ENCODE measurements at regions not wholly inside any gene's neighbourhood (a gene's known extent, or its start where the extent isn't known, plus 50 kb on each side); places are given as distances from the start of the nearest gene placed in this dataset.

DNA sequence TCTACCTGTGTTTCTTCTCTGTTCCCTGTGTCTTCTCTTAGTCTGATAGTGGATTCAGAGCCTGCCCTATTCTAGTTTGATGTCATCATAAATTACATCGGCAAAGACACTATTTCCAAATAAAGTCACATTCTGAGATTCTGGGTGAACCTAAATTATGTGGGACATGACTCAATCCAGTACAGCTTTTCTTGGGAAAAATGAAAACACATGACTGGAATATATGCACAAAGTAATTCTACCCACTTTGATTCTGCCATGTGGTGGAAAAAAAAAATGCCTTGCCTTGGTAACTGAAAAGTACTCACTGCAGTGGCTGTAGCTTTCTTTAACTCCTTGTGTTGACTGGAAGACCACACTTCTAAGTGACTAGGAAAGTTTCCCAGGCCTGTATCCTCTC, 73.7 kb downstream of the LRATD1 start:
- TF ChIP-seq GATA3 (IDR thresholded peaks at IDR 0.05; ENCODE audit: low read depth, low read length) (no peak), GATA2 (IDR thresholded peaks at IDR 0.05; ENCODE audit: low read depth, low read length) (no peak)

All from SH-SY5Y (cell line).